HCT116 (cell line): ENCODE measurements at regions not wholly inside any gene's neighbourhood (a gene's known extent, or its start where the extent isn't known, plus 50 kb on each side); places are given as distances from the start of the nearest gene placed in this dataset.

Source experiments
- ATAC-seq: fragments of 200-7000 bp; cut with Tn5 transposase; 2 replicates; pipeline ENCODE4 v1.9.1; 2020; ENCODE audit warnings: mild to moderate bottlenecking, moderate library complexity
- BruUV-seq: library from RNA; stranded (reverse); fragments of 400-500 nt; replicated peaks from 2 replicates; lab custom pipeline; 2021; lab: Mats Ljungman, UMichigan
- CTCF ChIA-PET: fragments of 300-600 bp; sonication (Branson Sonifier 250); formaldehyde crosslinking; loops from one replicate; lab custom pipeline; 2021; ENCODE audit warnings: antibody characterized with exemption; lab: Charles Lee
- POLR2A ChIA-PET: fragments of 300-600, 350-600 bp; sonication (Branson Sonifier 250); formaldehyde crosslinking; loops from one replicate; lab custom pipeline; 2021; ENCODE audit warnings: antibody characterized with exemption; lab: Charles Lee
- RAD21 ChIA-PET, 2 experiments: fragments of 300-600 bp; sonication (Branson Sonifier 250); formaldehyde crosslinking; loops; one replicate each; lab custom pipeline; 2023; ENCODE audit warnings: low total read pairs in 2 of 2; ENCODE audit not compliant: uncharacterized antibody in 2 of 2, unreplicated experiment in 2 of 2, low non-redundant PET in 1 of 2; lab: Charles Lee
- DNase-seq: peaks from one replicate; pipeline ENCODE4 v3.0.0-alpha.2; 2010; ENCODE audit warnings: low read depth, low spot score
- H2AFZ ChIP-seq: fragments of 200-600 bp; shearing (Covaris generic), sonication (generic); 2 replicates; pipeline ENCODE4 v1.6.1; 2017; ENCODE audit warnings: low read depth, mixed run types, mixed read lengths, antibody characterized with exemption, low read length; ENCODE audit not compliant: poor library complexity, severe bottlenecking
- H3K27ac ChIP-seq: 2 replicates; pipeline ENCODE4 v1.5.1; 2012; ENCODE audit warnings: low read depth, low read length
- H3K27me3 ChIP-seq: fragments of 200-600 bp; sonication (generic); 2 replicates; pipeline ENCODE4 v1.6.1; 2016; ENCODE audit warnings: mixed run types, low read length, mixed read lengths; ENCODE audit not compliant: insufficient read depth
- H3K36me3 ChIP-seq, 2 experiments: fragments of 200-500 bp in 1 of 2; fragments of 200-600 bp in 1 of 2; sonication (Bioruptor generic) in 1 of 2; sonication (generic) in 1 of 2; 2 replicates each; pipeline versions ENCODE4 v1.5.1 to v1.6.1; 2014 to 2016; ENCODE audit warnings: low read length in 2 of 2, inconsistent platforms in 1 of 2, mixed read lengths in 1 of 2, mixed run types in 1 of 2; ENCODE audit not compliant: insufficient read depth in 2 of 2, control insufficient read depth in 1 of 2
- H3K4me1 ChIP-seq, 2 experiments: fragments of 200-600 bp in 1 of 2; sonication (generic) in 1 of 2; 2 replicates each; pipeline versions ENCODE4 v1.5.1 to v1.6.1; 2012 to 2017; ENCODE audit warnings: low read length in 2 of 2, inconsistent platforms in 1 of 2, mild to moderate bottlenecking in 1 of 2, mixed read lengths in 1 of 2, mixed run types in 1 of 2, moderate library complexity in 1 of 2; ENCODE audit not compliant: insufficient read depth in 2 of 2, control insufficient read depth in 1 of 2
- H3K4me2 ChIP-seq: fragments of 200-600 bp; sonication (generic); 2 replicates; pipeline ENCODE4 v1.6.1; 2017; ENCODE audit warnings: mixed run types, low read length, mixed read lengths
- H3K4me3 ChIP-seq, 2 experiments: fragments of 200-600 bp in 1 of 2; sonication (generic) in 1 of 2; replicated peaks in 1 of 2; 2 replicates each; pipeline ENCODE4 v1.5.1; 2011 to 2016; ENCODE audit warnings: low read length in 2 of 2, control low read depth in 1 of 2, low read depth in 1 of 2, mild to moderate bottlenecking in 1 of 2, mixed read lengths in 1 of 2, mixed run types in 1 of 2
- H3K79me2 ChIP-seq: fragments of 200-600 bp; sonication (generic); 2 replicates; pipeline ENCODE4 v1.6.1; 2017; ENCODE audit warnings: mild to moderate bottlenecking, mixed run types, low read length, moderate library complexity, mixed read lengths; ENCODE audit not compliant: insufficient read depth
- H3K9ac ChIP-seq: fragments of 200-600 bp; sonication (generic); 2 replicates; pipeline ENCODE4 v1.6.1; 2016; ENCODE audit warnings: low read length, mixed read lengths
- H3K9me2 ChIP-seq: fragments of 200-600 bp; sonication (generic), shearing (Covaris generic); 2 replicates; pipeline ENCODE4 v1.6.1; 2017; ENCODE audit warnings: mixed run types, mild to moderate bottlenecking, moderate library complexity; ENCODE audit not compliant: insufficient read depth
- H3K9me3 ChIP-seq, 2 experiments: fragments of 200-500 bp in 1 of 2; fragments of 200-600 bp in 1 of 2; sonication (Bioruptor generic) in 1 of 2; sonication (generic) in 1 of 2; 2 replicates each; pipeline ENCODE4 v1.6.1; 2014 to 2017; ENCODE audit warnings: low read length in 2 of 2, mixed read lengths in 2 of 2, inconsistent platforms in 1 of 2, low read depth in 1 of 2, mild to moderate bottlenecking in 1 of 2, mixed run types in 1 of 2, moderate library complexity in 1 of 2; ENCODE audit not compliant: control insufficient read depth in 1 of 2, insufficient read depth in 1 of 2
- H4K20me1 ChIP-seq: fragments of 200-600 bp; sonication (generic), shearing (Covaris generic); 2 replicates; pipeline ENCODE4 v1.6.1; 2017; ENCODE audit warnings: mixed run types, mild to moderate bottlenecking, moderate library complexity; ENCODE audit not compliant: insufficient read depth
- CEBPB ChIP-seq: IDR thresholded peaks from 2 replicates; pipeline ENCODE4 v1.6.1; 2012; ENCODE audit warnings: low read depth
- CTCF ChIP-seq, 3 experiments: fragments of 200-600 bp in 1 of 3; sonication (generic) in 1 of 3; IDR thresholded peaks in 2 of 3; conservative IDR thresholded peaks in 1 of 3; 2 replicates each; pipeline ENCODE4 v1.5.1; 2012 to 2017; ENCODE audit warnings: low read depth in 2 of 3, low read length in 2 of 3, antibody characterized with exemption in 1 of 3, borderline replicate concordance in 1 of 3, control low read depth in 1 of 3, mild to moderate bottlenecking in 1 of 3, mixed read lengths in 1 of 3, mixed run types in 1 of 3, moderate library complexity in 1 of 3; ENCODE audit not compliant: insufficient read depth in 1 of 3
- EZH2 ChIP-seq: fragments of 200-600 bp; sonication (generic); IDR thresholded peaks from 2 replicates; pipeline ENCODE4 v1.6.1; 2017; ENCODE audit warnings: antibody characterized with exemption, mixed run types
- FOSL1 ChIP-seq: IDR thresholded peaks from 2 replicates; pipeline ENCODE4 v1.6.1; 2012; ENCODE audit warnings: low read depth
- MAX ChIP-seq: IDR thresholded peaks from 2 replicates; pipeline ENCODE4 v1.6.1; 2012
- POLR2AphosphoS5 ChIP-seq: IDR thresholded peaks from 2 replicates; pipeline ENCODE4 v1.6.1; 2011; ENCODE audit warnings: mild to moderate bottlenecking, low read depth, low read length, moderate library complexity
- RAD21 ChIP-seq: IDR thresholded peaks from 2 replicates; pipeline ENCODE4 v1.6.1; 2012; ENCODE audit warnings: low read depth, mild to moderate bottlenecking
- SRF ChIP-seq: IDR thresholded peaks from 2 replicates; pipeline ENCODE4 v1.6.1; 2012; ENCODE audit warnings: low read depth
- TCF7L2 ChIP-seq: IDR thresholded peaks from 2 replicates; pipeline ENCODE4 v1.7.0; 2011; ENCODE audit warnings: borderline replicate concordance, inconsistent platforms; ENCODE audit not compliant: insufficient read depth, insufficient read length; ENCODE audit errors: extremely low read depth
- ZFX ChIP-seq: fragments of 450-650 bp; IDR thresholded peaks from 2 replicates; pipeline ENCODE4 v1.6.1; 2017
- ZNF274 ChIP-seq: fragments of 200-500 bp; sonication (Bioruptor generic); IDR thresholded peaks from 2 replicates; pipeline ENCODE4 v1.6.1; 2014; ENCODE audit warnings: mild to moderate bottlenecking, low read depth, low read length, inconsistent platforms
- intact Hi-C: fragments of 100-400 bp; cut with micrococcal nuclease; formaldehyde crosslinking; loops from 2 replicates; pipeline ENCODE4 v1.10.0; 2022

- Histone ChIP-seq H3K4me1 (no peaks in the 10 kb centered on the region), H3K36me3 (no peaks in the 10 kb centered on the region), H4K20me1 (no peaks in the 10 kb centered on the region), H3K27ac (no peak overlapping the region), H2AFZ (no peak overlapping the region), H3K4me3 (no peak overlapping the region), H3K79me2 (no peaks in the 10 kb centered on the region), H3K27me3 (no peaks in the 10 kb centered on the region), H3K9me3 (no peaks in the 10 kb centered on the region), H3K9me2 (no peaks in the 10 kb centered on the region), H3K4me2 (no peak overlapping the region), H3K9ac (no peak overlapping the region)
- TF ChIP-seq FOSL1, result no peak
- TF ChIP-seq EZH2, result no peak
- TF ChIP-seq MAX, result no peak
- no peak for TF ChIP-seq CTCF (IDR thresholded peaks at IDR 0.05 in 2 of 3, conservative IDR thresholded peaks at IDR 0.05 in 1 of 3; ENCODE audit: borderline replicate concordance in 1 of 3, insufficient read depth in 1 of 3, low read depth in 2 of 3, low read length in 2 of 3)
- TF ChIP-seq TCF7L2, result no peak
- TF ChIP-seq CEBPB, result no peak
- intact Hi-C loops, result no loop called here
- no TSS peak for BruUV-seq
- CTCF ChIA-PET, result no interaction called here
- ATAC-seq (no peak), DNase-seq (no peak)
- RAD21 ChIA-PET, result no interaction called here
- POLR2A ChIA-PET, result no interaction called here
These were observed 71.1 kb upstream of the RFC3 start for GRCh38 chr13:33746867-33747266.

GRCh38 chr13:33751151-33751550 is 66.8 kb upstream of the RFC3 start:
- no peak for DNase-seq
- no peak overlapping the region for H3K27ac ChIP-seq
- TF ChIP-seq RAD21 (no peak), POLR2AphosphoS5 (no peak), CEBPB (no peak), SRF (no peak), ZFX (no peak), ZNF274 (no peak)
- TF ChIP-seq, all 23 proteins: peak for 0
- Histone ChIP-seq H4K20me1 (no peaks in the 10 kb centered on the region), H3K4me3 (no peak overlapping the region), H3K4me2 (no peak overlapping the region), H3K9me3 (no peaks in the 10 kb centered on the region), H3K9me2 (no peaks in the 10 kb centered on the region), H3K36me3 (no peaks in the 10 kb centered on the region), H3K27me3 (no peaks in the 10 kb centered on the region), H3K4me1 (no peaks in the 10 kb centered on the region), H3K79me2 (no peaks in the 10 kb centered on the region), H3K9ac (no peak overlapping the region), H2AFZ (no peak overlapping the region)
- intact Hi-C loops, result no loop called here
- no peak for ATAC-seq
- CTCF ChIA-PET, result interaction anchor here (0.9 kb wide), 1 partner anchor 11 kb away, joined by 3 read pairs; no protein-coding TSS in a partner anchor
- BruUV-seq, result no TSS peak
- POLR2A ChIA-PET, result no interaction called here
- RAD21 ChIA-PET, result no interaction called here
